Keratinocyte (primary cell): ENCODE measurements at regions not wholly inside any gene's neighbourhood (a gene's known extent, or its start where the extent isn't known, plus 50 kb on each side); places are given as distances from the start of the nearest gene placed in this dataset.
"Not testable (repeated sequence)": the region's sequence is repeated elsewhere in the genome, so short reads cannot be mapped to it uniquely, and the experiment has no call there.

Experiments used
- EZH2 ChIP-seq: IDR thresholded peaks from one replicate; pipeline ENCODE4 v1.6.1; 2012; ENCODE audit warnings: inconsistent platforms, mild to moderate bottlenecking, low read length, moderate library complexity
- TF ChIP-seq, protein P1 (sequence below), 3 experiments: IDR thresholded peaks in 1 of 3; conservative IDR thresholded peaks in 1 of 3; optimal IDR thresholded peaks in 1 of 3; 2 replicates in 2 of 3; 3 replicates in 1 of 3; pipeline versions ENCODE3 to v1.5.1; 2011; ENCODE audit warnings: low read length in 3 of 3, mild to moderate bottlenecking in 3 of 3, moderate library complexity in 2 of 3, control low read depth in 1 of 3, inconsistent platforms in 1 of 3; ENCODE audit not compliant: insufficient read depth in 2 of 3; ENCODE audit errors: extremely low read depth in 1 of 3

DNA sequence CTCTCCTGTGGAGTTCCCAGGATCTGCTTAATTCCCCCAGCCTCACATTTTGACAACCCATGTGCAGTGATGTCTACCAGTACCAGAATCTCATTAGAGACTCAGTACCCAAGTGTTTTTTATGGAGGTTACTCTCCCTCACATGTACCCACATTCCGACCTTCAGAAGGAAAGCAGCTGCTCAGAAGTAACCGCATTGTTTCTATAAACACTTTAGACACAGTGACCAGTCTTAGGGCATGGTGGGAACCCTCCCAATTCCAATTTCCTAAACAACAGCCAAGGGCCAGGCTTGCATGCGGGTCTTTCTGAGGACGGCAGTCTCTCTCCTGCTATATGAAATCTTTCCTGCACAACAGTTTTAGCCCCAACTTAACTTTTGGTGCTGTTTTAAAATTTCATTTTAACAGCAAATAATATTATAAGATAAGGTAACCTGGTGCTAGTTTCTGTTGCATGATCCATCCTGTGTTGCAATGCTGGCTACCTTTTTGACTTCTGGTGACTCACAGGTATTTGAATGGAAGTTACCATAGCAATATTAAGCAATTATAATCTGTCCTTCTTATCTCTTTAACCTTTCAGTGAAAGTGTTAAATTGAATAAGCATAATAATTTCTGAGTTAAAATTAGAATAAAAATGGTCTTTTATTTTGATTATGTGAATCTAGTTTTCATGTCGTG is 98.3 kb upstream of the THOC3 start:
- TF ChIP-seq, protein P1, sequence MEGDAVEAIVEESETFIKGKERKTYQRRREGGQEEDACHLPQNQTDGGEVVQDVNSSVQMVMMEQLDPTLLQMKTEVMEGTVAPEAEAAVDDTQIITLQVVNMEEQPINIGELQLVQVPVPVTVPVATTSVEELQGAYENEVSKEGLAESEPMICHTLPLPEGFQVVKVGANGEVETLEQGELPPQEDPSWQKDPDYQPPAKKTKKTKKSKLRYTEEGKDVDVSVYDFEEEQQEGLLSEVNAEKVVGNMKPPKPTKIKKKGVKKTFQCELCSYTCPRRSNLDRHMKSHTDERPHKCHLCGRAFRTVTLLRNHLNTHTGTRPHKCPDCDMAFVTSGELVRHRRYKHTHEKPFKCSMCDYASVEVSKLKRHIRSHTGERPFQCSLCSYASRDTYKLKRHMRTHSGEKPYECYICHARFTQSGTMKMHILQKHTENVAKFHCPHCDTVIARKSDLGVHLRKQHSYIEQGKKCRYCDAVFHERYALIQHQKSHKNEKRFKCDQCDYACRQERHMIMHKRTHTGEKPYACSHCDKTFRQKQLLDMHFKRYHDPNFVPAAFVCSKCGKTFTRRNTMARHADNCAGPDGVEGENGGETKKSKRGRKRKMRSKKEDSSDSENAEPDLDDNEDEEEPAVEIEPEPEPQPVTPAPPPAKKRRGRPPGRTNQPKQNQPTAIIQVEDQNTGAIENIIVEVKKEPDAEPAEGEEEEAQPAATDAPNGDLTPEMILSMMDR (optimal IDR thresholded peaks at IDR 0.05 in 1 of 3, IDR thresholded peaks at IDR 0.05 in 1 of 3, conservative IDR thresholded peaks at IDR 0.05 in 1 of 3; ENCODE audit: extremely low read depth in 1 of 3, insufficient read depth in 2 of 3, low read length in 3 of 3) = not testable (repeated sequence)
- TF ChIP-seq EZH2 = not testable (repeated sequence)
